GM12878 (cell line): ENCODE measurements at regions not wholly inside any gene's neighbourhood (a gene's known extent, or its start where the extent isn't known, plus 50 kb on each side); places are given as distances from the start of the nearest gene placed in this dataset.

Source experiments
- BRCA1 ChIP-seq: IDR thresholded peaks from 2 replicates; pipeline ENCODE4 v1.6.1; 2011; ENCODE audit warnings: low read depth, low read length, improper control_type of control experiment
- CREB1 ChIP-seq: IDR thresholded peaks from 2 replicates; pipeline ENCODE4 v1.6.1; 2012; ENCODE audit warnings: low read depth, mild to moderate bottlenecking, inconsistent platforms
- CTCF ChIP-seq, 3 experiments: IDR thresholded peaks in 2 of 3; conservative IDR thresholded peaks in 1 of 3; 2 replicates each; pipeline ENCODE4 v1.5.1; 2011; ENCODE audit warnings: low read depth in 3 of 3, low read length in 3 of 3, mild to moderate bottlenecking in 3 of 3, control low read depth in 2 of 3, moderate library complexity in 2 of 3, inconsistent platforms in 1 of 3, mixed read lengths in 1 of 3; ENCODE audit not compliant: control insufficient read depth in 2 of 3, insufficient read depth in 1 of 3; ENCODE audit errors: extremely low read depth in 1 of 3
- EP300 ChIP-seq, 2 experiments: fragments of 150-350 bp in 1 of 2; IDR thresholded peaks; 2 replicates each; pipeline ENCODE4 v1.6.1; 2011 to 2012; ENCODE audit warnings: low read depth in 2 of 2, low read length in 2 of 2, borderline replicate concordance in 1 of 2, improper control_type of control experiment in 1 of 2, inconsistent platforms in 1 of 2; ENCODE audit not compliant: control insufficient read depth in 1 of 2
- HDAC6 ChIP-seq: fragments of 200-600 bp; sonication (generic); IDR thresholded peaks from one replicate; pipeline ENCODE4 v1.8.0; 2017; ENCODE audit warnings: antibody characterized with exemption; ENCODE audit not compliant: unreplicated experiment
- HSF1 ChIP-seq: fragments of 150-350 bp; IDR thresholded peaks from 2 replicates; pipeline ENCODE4 v1.6.1; 2014; ENCODE audit warnings: mild to moderate bottlenecking, low read depth, low read length
- JUNB ChIP-seq: IDR thresholded peaks from 2 replicates; pipeline ENCODE4 v1.6.1; 2016; ENCODE audit warnings: antibody characterized with exemption, mild to moderate bottlenecking
- MAX ChIP-seq: IDR thresholded peaks from 2 replicates; pipeline ENCODE4 v1.6.1; 2012; ENCODE audit warnings: low read depth, low read length, improper control_type of control experiment
- PBX3 ChIP-seq: IDR thresholded peaks from 2 replicates; pipeline ENCODE4 v1.6.1; 2011; ENCODE audit warnings: mild to moderate bottlenecking, low read depth, low read length, moderate library complexity; ENCODE audit not compliant: insufficient replicate concordance
- RAD21 ChIP-seq: IDR thresholded peaks from 2 replicates; pipeline ENCODE4 v1.6.1; 2011; ENCODE audit warnings: mild to moderate bottlenecking, low read depth, low read length, moderate library complexity; ENCODE audit not compliant: insufficient read depth
- SMAD1 ChIP-seq: fragments of 450-650 bp; IDR thresholded peaks from 2 replicates; pipeline ENCODE4 v1.6.1; 2018; ENCODE audit warnings: mild to moderate bottlenecking, low read depth; ENCODE audit not compliant: partially characterized antibody
- SPI1 ChIP-seq: IDR thresholded peaks from 2 replicates; pipeline ENCODE4 v1.6.1; 2011; ENCODE audit warnings: low read depth, mild to moderate bottlenecking, low read length, moderate library complexity, borderline replicate concordance; ENCODE audit not compliant: insufficient read depth
- SUPT20H ChIP-seq: IDR thresholded peaks from 2 replicates; pipeline ENCODE4 v1.6.1; 2011; ENCODE audit warnings: low read depth, mild to moderate bottlenecking, low read length, moderate library complexity, borderline replicate concordance; ENCODE audit not compliant: control insufficient read depth
- TCF12 ChIP-seq: IDR thresholded peaks from 2 replicates; pipeline ENCODE4 v1.6.1; 2011; ENCODE audit warnings: low read depth, mild to moderate bottlenecking, low read length

GRCh38 chr9:82808478-82808877, 254.5 kb downstream of the RASEF start:
- TF ChIP-seq EP300 (IDR thresholded peaks at IDR 0.05; ENCODE audit: borderline replicate concordance in 1 of 2, control insufficient read depth in 1 of 2, low read depth in 2 of 2, low read length in 2 of 2) = no peak
- TF ChIP-seq JUNB = no peak
- TF ChIP-seq CREB1 = no peak
- TF ChIP-seq MAX = no peak
- TF ChIP-seq CTCF (IDR thresholded peaks at IDR 0.05 in 2 of 3, conservative IDR thresholded peaks at IDR 0.05 in 1 of 3; ENCODE audit: control insufficient read depth in 2 of 3, extremely low read depth in 1 of 3, insufficient read depth in 1 of 3, low read depth in 3 of 3, low read length in 3 of 3) = no peak
- TF ChIP-seq PBX3 = no peak
- TF ChIP-seq HSF1 = no peak
- TF ChIP-seq SMAD1 = no peak
- TF ChIP-seq HDAC6 = no peak
- no peak for TF ChIP-seq RAD21
- no peak for TF ChIP-seq BRCA1
- no peak for TF ChIP-seq SUPT20H
- TF ChIP-seq SPI1 = no peak
- no peak for TF ChIP-seq TCF12
